Uterus (tissue), 3 donors: ENCODE measurements at regions not wholly inside any gene's neighbourhood (a gene's known extent, or its start where the extent isn't known, plus 50 kb on each side); places are given as distances from the start of the nearest gene placed in this dataset. TPM values are rescaled to one million over a fixed set of nuclear protein-coding genes. Genes with fewer than 3 reads are reported as not detected.

ENCODE experiments used
- DNase-seq, 2 donors: peaks; one replicate each; pipeline ENCODE4 v3.0.0-alpha.2; 2019 to 2020
- H3K27ac ChIP-seq, 2 donors: fragments of 200-600 bp; sonication (generic); 1 replicate in 1 of 2; 2 replicates in 1 of 2; pipeline ENCODE4 v1.5.1; 2016 to 2018
- H3K27me3 ChIP-seq, 2 donors: fragments of 200-600 bp; sonication (generic); one replicate each; pipeline ENCODE4 v1.5.1; 2018 to 2019; ENCODE audit warnings: control low read depth in 1 of 2
- H3K36me3 ChIP-seq, 2 donors: fragments of 200-600 bp; sonication (generic); one replicate each; pipeline ENCODE4 v1.5.1; 2019; ENCODE audit warnings: control low read depth in 1 of 2
- H3K4me1 ChIP-seq, 2 donors: fragments of 200-600 bp; sonication (generic); one replicate each; pipeline ENCODE4 v1.5.1; 2018 to 2019; ENCODE audit warnings: control low read depth in 1 of 2
- H3K4me3 ChIP-seq, 2 donors: fragments of 200-600 bp; sonication (generic); 1 replicate in 1 of 2; 2 replicates in 1 of 2; pipeline ENCODE4 v1.5.1; 2018 to 2019; ENCODE audit warnings: mild to moderate bottlenecking in 1 of 2
- H3K9me3 ChIP-seq, 2 donors: fragments of 200-600 bp; sonication (generic); one replicate each; pipeline ENCODE4 v1.5.1; 2019; ENCODE audit warnings: control low read depth in 1 of 2
- POLR2A ChIP-seq, 2 donors: fragments of 450-650 bp; IDR thresholded peaks; one replicate each; pipeline ENCODE4 v1.6.1; 2016; ENCODE audit warnings: antibody characterized with exemption in 2 of 2, mild to moderate bottlenecking in 1 of 2, moderate library complexity in 1 of 2
- intact Hi-C: fragments of 100-400 bp; cut with DNase I; formaldehyde crosslinking; loops from one replicate; pipeline ENCODE4 v1.15.1; 2023; ENCODE audit warnings: low total_unique reads
- small RNA-seq: library from RNA; depleted of rRNA; stranded (forward); fragments of <200 nt; gene quantifications from one replicate; pipeline ENCODE3, GENCODE V24; 2016
- TF ChIP-seq, protein P1 (sequence below), 4 experiments: fragments of 200-600 bp in 2 of 4; fragments of 450-650 bp in 2 of 4; sonication (generic) in 2 of 4; IDR thresholded peaks; one replicate each; pipeline ENCODE4 v1.5.1; 2016 to 2019; ENCODE audit warnings: antibody characterized with exemption in 4 of 4, mild to moderate bottlenecking in 2 of 4, moderate library complexity in 1 of 4
- donor health status: DM: yes; HTN: yes; CAD: no.

DNA sequence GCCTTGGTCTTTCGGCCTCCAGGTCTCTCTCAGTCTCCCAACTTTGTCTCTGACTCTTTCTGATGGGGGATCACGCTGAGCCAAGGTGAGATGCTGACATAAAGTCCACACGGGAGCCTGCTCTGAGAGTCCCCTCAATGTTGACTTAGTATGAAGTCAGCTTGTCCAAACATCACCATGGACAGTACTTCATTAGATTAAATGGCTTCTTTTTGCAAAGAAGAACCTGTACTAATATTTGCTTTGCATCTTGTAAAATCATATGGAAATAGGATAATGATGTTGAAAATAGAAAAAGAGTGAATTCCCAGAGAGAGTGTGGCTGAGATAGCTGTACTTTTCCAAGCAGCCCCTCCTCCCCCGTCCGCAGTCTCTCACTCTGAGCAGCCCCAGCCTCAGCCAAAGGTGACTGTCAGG lies 56.7 kb upstream of the SIAH1 start:
- Histone ChIP-seq H3K4me3 (no peak overlapping the region), H3K27me3 (no peaks in the 10 kb centered on the region), H3K36me3 (no peaks in the 10 kb centered on the region), H3K4me1 (no peaks in the 10 kb centered on the region), H3K9me3 (no peaks in the 10 kb centered on the region), H3K27ac (no peak overlapping the region)
- intact Hi-C loops, result no loop called here
- TF ChIP-seq POLR2A (IDR thresholded peaks at IDR 0.05), result no peak
- TF ChIP-seq, protein P1, sequence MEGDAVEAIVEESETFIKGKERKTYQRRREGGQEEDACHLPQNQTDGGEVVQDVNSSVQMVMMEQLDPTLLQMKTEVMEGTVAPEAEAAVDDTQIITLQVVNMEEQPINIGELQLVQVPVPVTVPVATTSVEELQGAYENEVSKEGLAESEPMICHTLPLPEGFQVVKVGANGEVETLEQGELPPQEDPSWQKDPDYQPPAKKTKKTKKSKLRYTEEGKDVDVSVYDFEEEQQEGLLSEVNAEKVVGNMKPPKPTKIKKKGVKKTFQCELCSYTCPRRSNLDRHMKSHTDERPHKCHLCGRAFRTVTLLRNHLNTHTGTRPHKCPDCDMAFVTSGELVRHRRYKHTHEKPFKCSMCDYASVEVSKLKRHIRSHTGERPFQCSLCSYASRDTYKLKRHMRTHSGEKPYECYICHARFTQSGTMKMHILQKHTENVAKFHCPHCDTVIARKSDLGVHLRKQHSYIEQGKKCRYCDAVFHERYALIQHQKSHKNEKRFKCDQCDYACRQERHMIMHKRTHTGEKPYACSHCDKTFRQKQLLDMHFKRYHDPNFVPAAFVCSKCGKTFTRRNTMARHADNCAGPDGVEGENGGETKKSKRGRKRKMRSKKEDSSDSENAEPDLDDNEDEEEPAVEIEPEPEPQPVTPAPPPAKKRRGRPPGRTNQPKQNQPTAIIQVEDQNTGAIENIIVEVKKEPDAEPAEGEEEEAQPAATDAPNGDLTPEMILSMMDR (IDR thresholded peaks at IDR 0.05), result no peak
- DNase-seq, result no peak

DNA sequence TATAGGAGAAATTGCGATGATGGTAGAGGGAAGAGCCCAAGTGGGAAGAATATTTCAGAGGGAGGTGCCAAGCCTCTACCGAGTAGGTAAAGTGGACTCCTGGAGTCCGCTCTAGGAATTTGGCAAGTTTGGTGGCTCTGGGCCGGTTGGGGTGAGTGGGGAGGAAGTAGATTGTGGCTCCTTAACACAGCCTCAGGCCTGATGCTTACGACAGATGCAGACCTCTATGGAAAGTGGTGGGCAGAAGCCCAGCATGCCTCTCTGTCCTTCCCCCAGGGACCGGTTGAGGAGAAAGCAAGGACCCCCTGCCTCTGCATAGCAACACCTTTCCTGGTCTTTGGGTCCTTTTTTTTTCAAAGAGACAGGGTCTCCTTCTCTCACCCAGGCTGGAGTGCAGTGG lies 55.9 kb upstream of the SIAH1 start:
- H3K27me3 ChIP-seq, result no peaks in the 10 kb centered on the region
- no peaks in the 10 kb centered on the region for H3K4me1 ChIP-seq
- DNase-seq, result no peak
- no peaks in the 10 kb centered on the region for H3K9me3 ChIP-seq
- H3K27ac ChIP-seq, result no peak overlapping the region
- H3K4me3 ChIP-seq, result no peak overlapping the region
- intact Hi-C loops, result no loop called here
- H3K36me3 ChIP-seq, result no peaks in the 10 kb centered on the region
- TF ChIP-seq, protein P1 (IDR thresholded peaks at IDR 0.05), result no peak
- TF ChIP-seq POLR2A (IDR thresholded peaks at IDR 0.05), result no peak

DNA sequence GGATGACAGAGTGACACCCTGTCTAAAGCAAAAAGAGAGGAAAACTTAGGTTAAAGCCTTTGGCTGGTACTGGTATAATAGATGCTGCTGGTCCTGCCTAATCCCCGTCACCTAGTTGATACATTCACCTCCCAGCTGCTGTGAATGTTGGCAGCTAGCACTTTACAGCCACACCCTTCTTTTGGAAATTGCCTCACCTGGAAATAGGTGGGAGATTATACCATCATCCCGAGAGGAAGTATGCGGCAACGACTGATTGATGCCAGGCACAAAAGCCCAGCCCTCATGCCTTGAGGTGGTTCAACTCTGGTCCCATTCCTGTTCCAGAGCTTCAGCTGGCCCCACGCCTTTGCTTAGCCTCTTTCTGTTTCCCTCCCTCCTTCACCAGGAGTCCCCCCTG lies 53.2 kb upstream of the SIAH1 start:
- no peaks in the 10 kb centered on the region for H3K9me3 ChIP-seq
- no peaks in the 10 kb centered on the region for H3K36me3 ChIP-seq
- H3K4me1 ChIP-seq, result no peaks in the 10 kb centered on the region
- no peak overlapping the region for H3K27ac ChIP-seq
- no peak overlapping the region for H3K4me3 ChIP-seq
- TF ChIP-seq POLR2A (IDR thresholded peaks at IDR 0.05), result no peak
- TF ChIP-seq, protein P1 (IDR thresholded peaks at IDR 0.05), result no peak
- no peaks in the 10 kb centered on the region for H3K27me3 ChIP-seq
- intact Hi-C loops, result no loop called here
- DNase-seq, result no peak

GRCh38 chr16:48435906-48436305 lies 50.7 kb upstream of the SIAH1 start:
- H3K27me3 ChIP-seq, result no peaks in the 10 kb centered on the region
- no peak overlapping the region for H3K4me3 ChIP-seq
- no peak for TF ChIP-seq POLR2A (IDR thresholded peaks at IDR 0.05)
- TF ChIP-seq, protein P1 (IDR thresholded peaks at IDR 0.05), result no peak
- no peaks in the 10 kb centered on the region for H3K4me1 ChIP-seq
- H3K9me3 ChIP-seq, result no peaks in the 10 kb centered on the region
- intact Hi-C loops, result no loop called here
- no peak overlapping the region for H3K27ac ChIP-seq
- H3K36me3 ChIP-seq, result no peaks in the 10 kb centered on the region
- DNase-seq, result no peak

DNA sequence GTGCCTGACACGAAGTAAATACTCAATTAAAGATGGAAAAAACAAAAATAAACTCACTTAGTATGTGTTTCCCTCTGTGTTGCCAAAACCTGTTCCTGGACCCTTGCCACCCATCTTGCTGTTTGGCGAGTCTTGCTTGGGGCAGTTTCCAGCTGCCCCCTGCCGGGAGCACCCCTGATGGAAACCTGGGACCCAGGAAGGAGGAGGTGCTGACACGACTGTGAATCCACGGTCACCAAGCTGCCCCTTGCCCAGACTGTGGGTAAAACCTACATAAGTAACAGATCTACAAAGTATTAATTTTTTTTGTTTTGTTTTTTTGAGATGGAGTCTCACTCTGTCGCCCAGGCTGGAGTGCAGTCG lies 50.1 kb upstream of the SIAH1 start:
- TF ChIP-seq POLR2A (IDR thresholded peaks at IDR 0.05), result no peak
- TF ChIP-seq, protein P1 (IDR thresholded peaks at IDR 0.05), result no peak
- Histone ChIP-seq H3K27ac (no peak overlapping the region), H3K36me3 (no peaks in the 10 kb centered on the region), H3K9me3 (no peaks in the 10 kb centered on the region), H3K4me1 (no peaks in the 10 kb centered on the region), H3K4me3 (no peak overlapping the region), H3K27me3 (no peaks in the 10 kb centered on the region)
- no peak for DNase-seq
- intact Hi-C loops, result no loop called here

Small RNAs in the stretch of these regions (small RNA-seq; reads per million reads assigned to genes)
- not detected for gene AC026470.1
